Natural killer cell treated with Interleukin-12 subunit alpha and Interleukin-12 subunit beta and Interleukin-15 and Interleukin-18, amount 100 ng/mL, for 72 hours (primary cell): ENCODE measurements at regions not wholly inside any gene's neighbourhood (a gene's known extent, or its start where the extent isn't known, plus 50 kb on each side); places are given as distances from the start of the nearest gene placed in this dataset.

Experiments used
- ATAC-seq, 2 donors: fragments of 150-1000 bp; cut with Tn5 transposase in 1 of 2; sonication (Bioruptor Pico), chemical (Tn5 transposase) in 1 of 2; 2 replicates each; pipeline ENCODE4 v1.10.0; 2021
- DNase-seq: peaks from one replicate; pipeline ENCODE4 v3.0.0; 2022; ENCODE audit warnings: low spot score
- H3K27ac Mint-ChIP-seq, 2 donors: 1 replicate in 1 of 2; 2 replicates in 1 of 2; pipeline ENCODE4 v1.8.0; 2022; ENCODE audit warnings: mixed read lengths in 2 of 2, mild to moderate bottlenecking in 1 of 2, moderate library complexity in 1 of 2
- H3K27me3 Mint-ChIP-seq, 2 donors: 1 replicate in 1 of 2; 2 replicates in 1 of 2; pipeline ENCODE4 v1.8.0; 2022; ENCODE audit warnings: mixed read lengths in 2 of 2
- H3K36me3 Mint-ChIP-seq: one replicate; pipeline ENCODE4 v1.8.0; 2022; ENCODE audit warnings: mixed read lengths
- H3K4me1 Mint-ChIP-seq, 2 donors: 1 replicate in 1 of 2; 2 replicates in 1 of 2; pipeline ENCODE4 v1.8.0; 2022; ENCODE audit warnings: low read depth in 2 of 2, mixed read lengths in 2 of 2, mild to moderate bottlenecking in 1 of 2
- H3K4me3 Mint-ChIP-seq: one replicate; pipeline ENCODE4 v1.8.0; 2022; ENCODE audit warnings: mixed read lengths
- H3K9me3 Mint-ChIP-seq: 2 replicates; pipeline ENCODE4 v1.8.0; 2022; ENCODE audit warnings: mixed read lengths

DNA sequence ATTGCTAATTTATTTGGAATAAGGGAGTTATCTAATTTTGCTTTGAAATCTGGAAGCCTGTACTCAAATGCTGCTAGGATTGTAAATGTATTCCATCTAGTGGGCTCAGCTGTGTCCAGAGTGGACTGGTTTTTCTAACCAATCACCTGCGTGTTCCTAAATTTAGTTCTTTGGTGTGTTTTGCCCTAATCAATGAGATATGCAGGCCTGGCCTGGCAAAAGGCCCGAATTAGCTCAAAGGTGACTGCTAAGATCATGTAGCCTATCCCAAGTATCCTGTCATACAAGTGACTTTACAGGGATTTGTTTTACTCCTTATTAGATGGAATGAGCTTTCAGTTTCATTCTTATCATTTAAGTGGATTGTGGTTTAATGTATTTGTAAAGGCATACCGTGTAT lies 51.3 kb upstream of the ARMC2 start:
- H3K9me3 Mint-ChIP-seq = no peaks in the 10 kb centered on the region
- no peak for DNase-seq
- no peak overlapping the region for H3K4me3 Mint-ChIP-seq
- H3K4me1 Mint-ChIP-seq = peaks cover 28 to 32% of the 10 kb centered on the region in 2 donors
- ATAC-seq = no peak
- no peaks in the 10 kb centered on the region for H3K36me3 Mint-ChIP-seq
- no peaks in the 10 kb centered on the region for H3K27me3 Mint-ChIP-seq
- no peak overlapping the region for H3K27ac Mint-ChIP-seq

DNA sequence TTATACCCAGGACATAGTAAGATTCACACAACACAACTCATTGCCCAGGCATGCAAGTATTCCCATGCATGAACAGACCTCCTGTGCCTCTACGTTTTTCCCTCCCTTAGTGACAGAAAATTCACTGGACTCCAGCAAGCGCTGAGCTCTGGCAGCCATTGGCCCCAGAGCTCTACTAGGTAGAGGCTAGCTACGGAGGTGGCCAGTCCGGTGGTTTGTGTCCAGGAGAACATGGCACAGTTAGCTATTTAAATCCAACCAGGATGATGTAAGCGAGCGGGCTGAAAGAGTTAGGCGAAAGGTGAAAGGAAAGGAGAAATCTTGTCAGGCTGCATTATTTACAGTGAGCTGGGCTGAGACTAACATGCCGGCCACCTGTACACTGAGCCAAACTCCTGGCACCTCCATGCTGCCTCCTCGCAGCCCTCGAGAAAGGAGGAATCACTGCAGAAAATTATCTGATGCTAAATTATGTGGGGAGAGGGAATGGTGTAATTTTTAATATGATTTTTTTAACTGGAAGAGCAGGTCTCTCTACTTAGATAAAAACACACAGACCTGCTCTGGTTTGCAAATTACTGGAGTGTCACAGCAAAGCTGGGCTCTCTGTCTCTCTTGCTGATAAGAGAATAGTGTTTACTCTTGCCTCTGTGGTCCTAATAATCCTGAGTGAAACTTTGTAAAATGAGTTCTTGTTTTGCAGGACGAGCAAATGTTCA lies 50.1 kb upstream of the ARMC2 start:
- DNase-seq = no peak
- no peaks in the 10 kb centered on the region for H3K36me3 Mint-ChIP-seq

More for the DNA sequence above, 50.1 kb upstream of the ARMC2 start:
- ATAC-seq = peak in 1 of 2 donors; percentile 30
- Mint-ChIP-seq H3K27ac (peak overlapping the region; percentile 50 to 67), H3K4me3 (peak overlapping the region; percentile 83), H3K27me3 (no peaks in the 10 kb centered on the region), H3K9me3 (no peaks in the 10 kb centered on the region), H3K4me1 (peaks cover 28 to 33% of the 10 kb centered on the region in 2 donors)
